Endothelial cell of umbilical vein (primary cell): ENCODE measurements at regions not wholly inside any gene's neighbourhood (a gene's known extent, or its start where the extent isn't known, plus 50 kb on each side); places are given as distances from the start of the nearest gene placed in this dataset.

Experiments
- BruUV-seq: library from RNA; stranded (reverse); fragments of 400-500 nt; replicated peaks from 2 replicates; lab custom pipeline; 2021; lab: Mats Ljungman, UMichigan
- CTCF ChIA-PET: fragments of 300-600, 350-600 bp; sonication (Branson Sonifier 250); formaldehyde crosslinking; loops from one replicate; lab custom pipeline; 2021; ENCODE audit warnings: antibody characterized with exemption, inconsistent platforms; lab: Charles Lee
- POLR2A ChIA-PET: fragments of 300-600, 350-600 bp; sonication (Branson Sonifier 250); formaldehyde crosslinking; loops from one replicate; lab custom pipeline; 2021; ENCODE audit warnings: antibody characterized with exemption, inconsistent platforms; lab: Charles Lee
- DNase-seq: peaks from one replicate; pipeline ENCODE4 v3.0.0-alpha.2; 2011; ENCODE audit warnings: low read depth, low spot score
- FAIRE-seq: peaks from 2 replicates; lab custom pipeline; 2011; peaks lifted over from hg19 to GRCh38; lab: Jason Lieb, UNC
- H2AFZ ChIP-seq: 2 replicates; pipeline ENCODE4 v1.6.0; 2012; ENCODE audit warnings: low read depth, low read length, control low read depth, inconsistent platforms
- H3K27ac ChIP-seq: 2 replicates; pipeline ENCODE4 v1.5.1; 2011; ENCODE audit warnings: low read depth, mild to moderate bottlenecking, control low read depth, low read length, moderate library complexity; ENCODE audit not compliant: insufficient read depth
- H3K27me3 ChIP-seq, 2 experiments: 2 replicates each; pipeline versions ENCODE4 v1.6.0 to v1.6.1; 2011; ENCODE audit warnings: low read length in 2 of 2, mixed read lengths in 1 of 2; ENCODE audit not compliant: control insufficient read depth in 2 of 2, insufficient read depth in 2 of 2
- H3K36me3 ChIP-seq, 2 experiments: 2 replicates in 1 of 2; 3 replicates in 1 of 2; pipeline ENCODE4 v1.5.1; 2011; ENCODE audit warnings: low read length in 2 of 2, mild to moderate bottlenecking in 1 of 2, moderate library complexity in 1 of 2; ENCODE audit not compliant: control insufficient read depth in 2 of 2, insufficient read depth in 2 of 2; ENCODE audit errors: extremely low read depth in 1 of 2
- H3K4me1 ChIP-seq: 3 replicates; pipeline ENCODE4 v1.5.1; 2011; ENCODE audit warnings: mild to moderate bottlenecking, low read length; ENCODE audit not compliant: control insufficient read depth, insufficient read depth; ENCODE audit errors: extremely low read depth
- H3K4me2 ChIP-seq: 2 replicates; pipeline ENCODE4 v1.6.1; 2011; ENCODE audit warnings: low read length, control low read depth, mixed read lengths; ENCODE audit not compliant: insufficient read depth
- H3K4me3 ChIP-seq, 3 experiments: fragments of 200-600 bp in 1 of 3; sonication (generic), shearing (Covaris generic) in 1 of 3; replicated peaks in 1 of 3; 2 replicates each; pipeline ENCODE4 v1.5.1; 2011 to 2016; ENCODE audit warnings: control low read depth in 3 of 3, low read length in 3 of 3, mild to moderate bottlenecking in 2 of 3, inconsistent platforms in 1 of 3, low read depth in 1 of 3, moderate library complexity in 1 of 3; ENCODE audit not compliant: insufficient read depth in 1 of 3
- H3K79me2 ChIP-seq: 2 replicates; pipeline ENCODE4 v1.6.0; 2012; ENCODE audit warnings: low read length, inconsistent platforms; ENCODE audit not compliant: control insufficient read depth, insufficient read depth
- H3K9ac ChIP-seq: replicated peaks from 2 replicates; pipeline ENCODE3; 2011; ENCODE audit warnings: low read length, control low read depth; ENCODE audit not compliant: insufficient read depth; ENCODE audit errors: extremely low read depth
- H3K9me1 ChIP-seq: replicated peaks from 3 replicates; pipeline ENCODE4 v1.6.0; 2011; ENCODE audit warnings: mild to moderate bottlenecking, low read length; ENCODE audit not compliant: control insufficient read depth, insufficient read depth; ENCODE audit errors: extremely low read depth
- H3K9me3 ChIP-seq: replicated peaks from 2 replicates; pipeline ENCODE4 v1.5.1; 2012; ENCODE audit warnings: low read length, inconsistent platforms; ENCODE audit not compliant: control insufficient read depth, insufficient read depth
- H4K20me1 ChIP-seq: replicated peaks from 2 replicates; pipeline ENCODE3; 2011; ENCODE audit warnings: mild to moderate bottlenecking, low read length; ENCODE audit not compliant: control insufficient read depth, insufficient read depth; ENCODE audit errors: extremely low read depth
- EZH2 ChIP-seq: IDR thresholded peaks from 2 replicates; pipeline ENCODE4 v1.6.1; 2012; ENCODE audit warnings: borderline replicate concordance, low read depth, mild to moderate bottlenecking, moderate library complexity, low read length, inconsistent platforms; ENCODE audit not compliant: severe bottlenecking
- FOS ChIP-seq: IDR thresholded peaks from 2 replicates; pipeline ENCODE4 v1.6.1; 2011; ENCODE audit warnings: mild to moderate bottlenecking, low read length, moderate library complexity, borderline replicate concordance; ENCODE audit not compliant: insufficient read depth
- GATA2 ChIP-seq: IDR thresholded peaks from 2 replicates; pipeline ENCODE4 v1.7.0; 2011; ENCODE audit warnings: low read depth, mild to moderate bottlenecking, moderate library complexity, mixed read lengths, low read length; ENCODE audit not compliant: insufficient read length, insufficient read depth
- JUN ChIP-seq: IDR thresholded peaks from 2 replicates; pipeline ENCODE4 v1.6.1; 2011; ENCODE audit warnings: borderline replicate concordance, low read depth; ENCODE audit not compliant: insufficient read length, insufficient read depth
- MYC ChIP-seq: IDR thresholded peaks from one replicate; pipeline ENCODE4 v1.6.1; 2011; ENCODE audit warnings: mild to moderate bottlenecking, low read depth, low read length
- POLR2A ChIP-seq: IDR thresholded peaks from 2 replicates; pipeline ENCODE4 v1.6.1; 2012; ENCODE audit warnings: low read depth, mild to moderate bottlenecking, control low read depth, low read length
- POLR2AphosphoS5 ChIP-seq: IDR thresholded peaks from 2 replicates; pipeline ENCODE4 v1.6.1; 2012; ENCODE audit warnings: low read depth, mild to moderate bottlenecking, control low read depth, low read length, moderate library complexity; ENCODE audit not compliant: insufficient read depth
- dilution Hi-C: fragments of 300-500 bp; cut with MboI; formaldehyde crosslinking; loops from one replicate; pipeline ENCODE4 v1.15.0; 2019; ENCODE audit warnings: low sequenced_read_pairs; ENCODE audit not compliant: extremely low pct_ligation_motif_present
- intact Hi-C: fragments of 100-400 bp; cut with micrococcal nuclease; formaldehyde crosslinking; loops from one replicate; pipeline ENCODE4 v1.10.0; 2022
- TF ChIP-seq, protein P1 (sequence below), 2 donors: IDR thresholded peaks; 1 replicate in 1 of 2; 2 replicates in 1 of 2; pipeline ENCODE4 v1.5.1; 2011; ENCODE audit warnings: low read length in 2 of 2, mild to moderate bottlenecking in 2 of 2, moderate library complexity in 2 of 2, control low read depth in 1 of 2, inconsistent platforms in 1 of 2, low read depth in 1 of 2; ENCODE audit not compliant: insufficient read depth in 1 of 2; ENCODE audit errors: extremely low read depth in 1 of 2
- TF ChIP-seq, protein P2 (sequence below): IDR thresholded peaks from 2 replicates; pipeline ENCODE4 v1.6.1; 2011; ENCODE audit not compliant: insufficient read depth, insufficient read length

DNA sequence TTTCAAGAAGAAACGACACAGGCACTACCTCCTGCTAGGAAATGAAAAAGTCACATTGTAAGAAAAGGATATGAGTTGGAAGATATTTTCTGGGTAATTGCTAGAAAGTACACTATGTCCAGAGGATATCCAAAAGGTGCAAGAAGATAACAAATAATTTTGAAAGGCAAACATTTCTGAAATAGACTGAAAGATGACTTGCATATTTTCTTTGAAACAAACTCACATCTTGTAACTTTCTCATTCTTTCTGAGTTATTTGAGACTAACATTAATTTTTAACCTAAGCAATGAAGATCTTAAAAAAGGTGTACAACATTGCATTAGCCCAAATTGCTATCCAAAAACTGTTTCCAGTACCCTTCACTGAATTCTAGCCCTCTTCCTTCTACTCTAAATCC, 79.6 kb upstream of the KCTD3 start:
- H3K9me1 ChIP-seq, result no peaks in the 10 kb centered on the region
- peaks cover 0 to 1% of the 10 kb centered on the region in 2 experiments for H3K27me3 ChIP-seq
- no peaks in the 10 kb centered on the region for H3K36me3 ChIP-seq
- H3K27ac ChIP-seq, result no peak overlapping the region
- ChIA-PET CTCF (interaction anchor here (0.9 kb wide), 1 partner anchor 36 kb away, joined by 3 read pairs; no protein-coding TSS in a partner anchor), POLR2A (no interaction called here)
- DNase-seq (no peak), FAIRE-seq (no peak)
- no peak overlapping the region for H3K4me3 ChIP-seq
- no peaks in the 10 kb centered on the region for H4K20me1 ChIP-seq
- no peak overlapping the region for H3K9ac ChIP-seq
- H3K4me1 ChIP-seq, result no peaks in the 10 kb centered on the region
- dilution Hi-C loops, result no loop called here
- no peaks in the 10 kb centered on the region for H3K79me2 ChIP-seq
- no peaks in the 10 kb centered on the region for H3K9me3 ChIP-seq
- no peak overlapping the region for H2AFZ ChIP-seq
- no TSS peak for BruUV-seq
- no peak overlapping the region for H3K4me2 ChIP-seq
- TF ChIP-seq POLR2A (no peak), GATA2 (no peak), FOS (no peak), JUN (no peak), EZH2 (no peak), POLR2AphosphoS5 (no peak), MYC (no peak)
- TF ChIP-seq, protein P1, sequence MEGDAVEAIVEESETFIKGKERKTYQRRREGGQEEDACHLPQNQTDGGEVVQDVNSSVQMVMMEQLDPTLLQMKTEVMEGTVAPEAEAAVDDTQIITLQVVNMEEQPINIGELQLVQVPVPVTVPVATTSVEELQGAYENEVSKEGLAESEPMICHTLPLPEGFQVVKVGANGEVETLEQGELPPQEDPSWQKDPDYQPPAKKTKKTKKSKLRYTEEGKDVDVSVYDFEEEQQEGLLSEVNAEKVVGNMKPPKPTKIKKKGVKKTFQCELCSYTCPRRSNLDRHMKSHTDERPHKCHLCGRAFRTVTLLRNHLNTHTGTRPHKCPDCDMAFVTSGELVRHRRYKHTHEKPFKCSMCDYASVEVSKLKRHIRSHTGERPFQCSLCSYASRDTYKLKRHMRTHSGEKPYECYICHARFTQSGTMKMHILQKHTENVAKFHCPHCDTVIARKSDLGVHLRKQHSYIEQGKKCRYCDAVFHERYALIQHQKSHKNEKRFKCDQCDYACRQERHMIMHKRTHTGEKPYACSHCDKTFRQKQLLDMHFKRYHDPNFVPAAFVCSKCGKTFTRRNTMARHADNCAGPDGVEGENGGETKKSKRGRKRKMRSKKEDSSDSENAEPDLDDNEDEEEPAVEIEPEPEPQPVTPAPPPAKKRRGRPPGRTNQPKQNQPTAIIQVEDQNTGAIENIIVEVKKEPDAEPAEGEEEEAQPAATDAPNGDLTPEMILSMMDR (IDR thresholded peaks at IDR 0.05; ENCODE audit: extremely low read depth in 1 of 2, insufficient read depth in 1 of 2, low read depth in 1 of 2, low read length in 2 of 2), result no peak
- TF ChIP-seq, protein P2, sequence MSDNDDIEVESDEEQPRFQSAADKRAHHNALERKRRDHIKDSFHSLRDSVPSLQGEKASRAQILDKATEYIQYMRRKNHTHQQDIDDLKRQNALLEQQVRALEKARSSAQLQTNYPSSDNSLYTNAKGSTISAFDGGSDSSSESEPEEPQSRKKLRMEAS, result no peak
- intact Hi-C loops, result no loop called here
